GM19397 (cell line): ENCODE measurements at regions not wholly inside any gene's neighbourhood (a gene's known extent, or its start where the extent isn't known, plus 50 kb on each side); places are given as distances from the start of the nearest gene placed in this dataset.

Experiments
- ATAC-seq: cut with Tn5 transposase; IDR thresholded peaks from one replicate; pipeline ENCODE4 v1.9.1; 2021; ENCODE audit warnings: mild to moderate bottlenecking, moderate library complexity; ENCODE audit not compliant: unreplicated experiment

- ATAC-seq: no peak
These were observed 270.6 kb downstream of the PBX3 start for GRCh38 chr9:126017758-126018157.

DNA sequence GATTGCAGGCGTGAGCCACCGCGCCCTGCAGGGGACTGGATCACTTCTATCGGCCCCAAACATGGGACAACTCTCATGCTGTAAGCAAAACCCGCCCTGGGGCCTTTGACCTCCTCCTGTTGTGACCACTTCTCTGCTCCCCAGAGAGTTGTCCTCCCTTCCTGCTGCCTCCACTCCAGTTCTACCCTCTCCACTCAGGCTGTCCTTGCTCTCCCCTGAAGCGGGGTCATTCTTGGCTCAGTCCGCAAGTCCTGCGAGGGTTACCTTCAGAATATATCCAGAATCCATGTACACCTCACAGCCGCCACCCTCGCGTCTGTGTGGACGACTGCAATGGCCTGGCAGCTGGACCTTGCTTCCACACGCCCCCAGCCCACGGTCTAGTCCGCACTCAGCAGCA is 273.7 kb downstream of the PBX3 start:
- ATAC-seq: no peak

DNA sequence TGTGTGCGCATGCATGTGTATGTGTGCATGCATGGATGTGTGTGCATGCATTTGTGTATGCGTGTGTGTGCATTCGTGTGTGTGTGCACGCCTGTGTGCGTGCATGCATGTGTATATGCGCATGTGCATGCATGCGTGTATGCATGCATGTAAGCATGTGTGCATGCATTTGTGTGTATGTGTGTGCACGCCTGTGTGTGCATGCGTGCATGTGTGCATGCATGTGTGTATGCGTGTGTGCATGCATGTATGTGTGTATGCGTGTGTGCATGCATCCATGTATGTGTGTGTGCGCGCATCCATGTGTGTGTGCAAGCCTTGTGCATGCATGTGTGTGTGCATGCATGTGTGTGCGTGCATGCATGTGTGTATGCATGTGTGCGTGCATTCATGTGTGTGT is 276.8 kb downstream of the PBX3 start:
- ATAC-seq: no peak

DNA sequence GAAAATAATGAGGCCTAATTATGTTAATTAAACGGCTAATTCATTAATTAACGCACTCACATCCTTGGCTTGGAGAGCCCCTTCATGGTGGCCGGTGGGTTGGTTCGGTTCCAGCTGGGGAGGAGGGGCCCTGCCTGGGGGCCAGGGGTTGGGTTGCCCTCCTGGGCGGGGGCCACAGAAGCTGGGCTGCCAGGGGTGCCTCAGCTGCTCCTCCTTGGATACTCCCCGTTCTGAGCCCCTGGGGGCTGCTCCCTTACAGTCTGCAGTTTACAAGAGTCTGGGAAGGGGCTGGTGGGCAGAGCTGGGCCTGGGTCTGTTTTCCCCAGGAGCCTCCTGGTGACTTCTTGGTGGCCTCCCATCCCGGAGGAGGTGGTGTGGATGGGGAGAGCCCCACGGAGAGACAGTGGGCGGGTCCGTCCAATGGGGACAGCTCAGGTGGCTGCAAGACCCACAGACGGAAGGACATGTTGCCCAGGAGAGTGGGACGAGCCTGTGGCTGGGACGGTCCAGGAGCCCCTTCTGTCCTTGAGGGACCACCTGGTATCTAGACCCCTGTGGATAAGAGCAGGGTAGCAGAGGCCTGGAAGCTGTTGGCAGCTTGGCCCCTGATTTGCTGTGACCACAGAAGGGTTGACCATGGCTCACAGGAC is 277.5 kb downstream of the PBX3 start:
- no peak for ATAC-seq

- no peak for ATAC-seq
These were observed 278.8 kb downstream of the PBX3 start for GRCh38 chr9:126025991-126026390.

GRCh38 chr9:126027566-126027965 is 280.4 kb downstream of the PBX3 start:
- no peak for ATAC-seq

DNA sequence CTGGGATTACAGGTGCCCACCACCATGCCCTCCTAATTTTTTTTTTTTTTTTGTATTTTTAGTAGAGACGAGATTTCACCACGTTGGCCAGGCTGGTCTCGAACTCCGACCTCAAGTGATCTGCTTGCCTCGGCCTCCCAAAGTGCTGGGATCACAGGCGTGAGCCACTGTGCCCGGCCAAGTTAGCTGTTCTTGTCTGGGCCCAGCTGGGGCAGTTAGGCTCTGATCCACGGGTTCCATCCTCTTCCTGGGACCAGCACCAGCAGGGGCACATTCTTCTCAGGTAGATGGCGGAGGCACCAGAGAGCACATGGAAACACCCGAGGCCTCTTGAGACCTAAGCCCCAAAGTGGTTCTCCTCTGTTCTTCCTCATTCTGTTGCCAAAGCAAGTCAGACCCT is 281.6 kb downstream of the PBX3 start:
- ATAC-seq: no peak

GRCh38 chr9:126030716-126031115 is 283.5 kb downstream of the PBX3 start:
- ATAC-seq: no peak

DNA sequence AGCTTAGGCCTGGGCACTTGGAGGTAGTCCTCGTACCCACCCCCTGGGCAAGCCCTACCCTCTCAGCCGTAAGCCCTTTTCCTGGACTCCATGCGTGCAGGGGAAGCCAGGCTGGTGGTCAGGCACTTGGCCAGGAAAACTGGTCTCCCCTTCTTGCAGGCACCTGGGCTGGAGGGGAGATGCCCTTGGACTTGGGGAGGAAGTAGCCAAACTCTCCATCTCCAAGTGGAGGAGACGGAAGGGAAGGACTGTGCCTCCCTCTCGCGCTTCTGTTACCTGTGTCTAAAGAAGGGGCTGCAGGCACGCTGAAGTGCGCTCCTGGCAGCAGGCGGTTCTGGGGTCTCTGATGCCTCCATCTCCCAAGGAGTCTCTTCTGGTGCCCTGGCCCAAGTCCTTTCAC is 283.9 kb downstream of the PBX3 start:
- no peak for ATAC-seq

DNA sequence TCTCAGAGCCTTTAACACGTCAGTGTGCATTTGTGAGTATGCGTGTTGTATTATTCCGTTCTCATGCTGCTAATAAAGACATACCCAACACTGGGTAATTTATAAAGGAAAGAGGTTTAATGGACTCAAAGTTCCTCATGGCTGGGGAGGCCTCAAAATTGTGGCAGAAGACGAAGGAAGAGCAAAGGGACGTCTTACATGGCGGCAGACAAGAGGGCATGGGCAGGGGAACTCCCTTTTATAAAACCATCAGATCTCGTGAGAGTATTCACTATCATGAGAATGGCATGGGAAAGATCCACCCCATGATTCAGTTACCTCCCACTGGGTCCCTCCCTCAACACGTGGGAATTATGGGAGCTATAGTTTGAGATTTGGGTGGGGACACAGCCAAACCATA is 285.0 kb downstream of the PBX3 start:
- ATAC-seq: no peak

DNA sequence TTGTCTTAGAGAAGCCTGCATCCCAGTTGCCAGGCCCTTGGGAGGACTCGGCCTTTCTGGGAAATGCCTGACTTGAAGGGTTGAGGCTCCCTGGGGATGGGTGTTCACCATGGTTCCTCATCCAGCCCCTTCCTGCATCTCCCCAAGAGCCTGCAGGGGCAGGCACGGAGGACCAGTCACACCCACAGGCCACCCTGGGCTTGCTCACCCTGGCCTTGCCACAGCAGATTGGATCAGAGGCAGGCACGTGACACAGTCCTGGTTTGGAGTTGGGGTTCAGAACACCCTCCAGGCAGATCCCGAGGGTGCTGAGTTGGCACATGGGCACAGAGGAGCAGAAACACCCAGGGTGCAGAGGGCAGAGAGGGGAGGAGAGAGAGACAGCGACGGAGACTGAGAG is 286.1 kb downstream of the PBX3 start:
- ATAC-seq: no peak

- ATAC-seq: no peak
These were observed 286.8 kb downstream of the PBX3 start for GRCh38 chr9:126033956-126034355.

- no peak for ATAC-seq
These were observed 289.7 kb downstream of the PBX3 start for GRCh38 chr9:126036881-126037291.

GRCh38 chr9:126038790-126039189 is 287.8 kb upstream of the MVB12B start:
- no peak for ATAC-seq

DNA sequence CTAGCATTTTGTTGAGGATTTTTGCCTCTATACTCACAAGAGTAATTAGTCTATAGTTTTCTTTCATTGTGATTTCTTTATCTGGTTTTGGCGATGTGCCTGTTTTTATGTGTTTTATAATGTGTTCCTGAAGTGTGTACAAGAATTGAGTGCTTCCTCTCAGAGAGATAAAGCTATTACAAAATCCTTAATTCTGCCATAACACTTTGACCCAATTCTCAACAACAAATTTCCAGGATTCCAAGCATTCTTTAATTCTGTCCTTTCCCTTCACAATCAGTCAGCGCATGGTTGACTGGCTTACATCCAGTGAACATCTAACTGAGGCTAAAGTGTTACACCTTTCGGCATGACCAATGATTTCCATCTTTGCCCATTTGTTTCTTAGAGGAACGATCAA is 282.9 kb upstream of the MVB12B start:
- ATAC-seq: no peak

GRCh38 chr9:126049088-126049487 is 277.5 kb upstream of the MVB12B start:
- ATAC-seq: no peak

- ATAC-seq: no peak
These were observed 276.6 kb upstream of the MVB12B start for GRCh38 chr9:126049896-126050604.

DNA sequence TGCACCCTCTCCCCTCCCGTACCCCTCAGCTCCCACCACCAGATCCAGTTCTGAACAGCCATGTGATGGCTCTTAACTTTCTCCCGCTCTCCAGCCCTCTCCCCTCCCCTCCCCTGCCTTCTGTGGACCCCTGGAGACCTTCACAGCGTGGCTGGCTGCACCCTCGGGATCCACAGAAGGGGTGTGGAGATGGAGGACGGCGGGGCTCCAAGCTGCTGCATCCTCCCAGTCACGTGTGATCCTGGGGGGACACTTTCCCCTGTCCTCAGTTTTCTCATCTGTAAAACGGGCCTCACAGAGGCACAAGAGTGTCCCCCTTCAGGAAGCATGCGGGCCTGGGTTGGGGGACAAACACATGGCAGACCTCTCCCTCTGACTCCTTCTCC is 276.0 kb upstream of the MVB12B start:
- ATAC-seq: no peak

DNA sequence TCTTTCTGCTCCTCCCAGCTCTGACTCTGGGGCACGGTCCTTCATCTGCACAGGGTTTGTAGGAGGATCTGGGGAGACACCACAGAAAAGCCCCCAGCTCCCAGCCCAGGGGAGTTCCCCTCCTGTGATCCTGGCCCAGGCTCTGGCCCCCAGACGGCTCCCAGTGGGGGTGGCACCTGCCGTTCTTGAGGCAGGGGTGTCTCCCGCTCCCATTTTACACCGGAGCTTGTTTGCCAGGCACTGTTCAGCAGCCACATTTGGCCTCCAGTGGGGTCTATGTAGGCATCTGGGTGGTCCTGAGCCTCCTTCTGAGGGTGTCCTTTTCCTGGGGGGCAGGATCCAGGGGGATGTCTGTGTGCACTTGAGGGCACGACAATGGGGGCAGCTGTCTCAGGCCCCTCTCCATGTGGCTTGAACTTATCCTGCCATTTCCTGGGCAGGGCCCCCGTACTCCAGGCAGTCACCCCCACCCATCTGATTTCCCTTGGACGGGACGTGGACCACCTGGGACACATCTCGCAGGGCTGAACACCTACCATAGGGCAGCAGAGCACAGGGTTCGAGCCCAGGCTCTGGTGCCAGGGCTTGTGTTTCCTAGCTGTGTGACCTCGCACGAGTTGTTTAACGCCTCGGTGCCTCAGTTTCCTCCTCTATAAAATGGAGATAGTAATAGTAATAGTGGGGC is 275.0 kb upstream of the MVB12B start:
- ATAC-seq: no peak

DNA sequence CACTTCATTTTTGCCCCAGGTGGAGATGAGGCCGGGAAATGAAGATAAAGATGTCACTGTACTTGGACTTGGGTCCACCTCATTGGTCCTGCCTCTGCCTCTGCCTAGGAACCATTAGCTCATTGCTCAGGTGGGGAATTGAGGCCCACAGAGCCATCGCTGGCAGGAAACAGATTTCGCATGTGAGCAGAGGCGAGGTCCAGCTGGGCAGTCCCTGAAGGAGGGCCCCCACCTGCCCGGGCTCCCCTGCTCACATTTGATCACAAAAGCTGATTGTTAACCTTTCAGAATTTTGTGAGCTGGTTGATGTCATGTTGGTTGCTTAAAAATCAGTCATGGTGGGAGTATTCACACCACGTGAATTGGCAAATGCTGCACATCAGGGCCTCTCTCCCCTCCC is 273.8 kb upstream of the MVB12B start:
- ATAC-seq: no peak

- no peak for ATAC-seq
These were observed 272.7 kb upstream of the MVB12B start for GRCh38 chr9:126053913-126054312.

DNA sequence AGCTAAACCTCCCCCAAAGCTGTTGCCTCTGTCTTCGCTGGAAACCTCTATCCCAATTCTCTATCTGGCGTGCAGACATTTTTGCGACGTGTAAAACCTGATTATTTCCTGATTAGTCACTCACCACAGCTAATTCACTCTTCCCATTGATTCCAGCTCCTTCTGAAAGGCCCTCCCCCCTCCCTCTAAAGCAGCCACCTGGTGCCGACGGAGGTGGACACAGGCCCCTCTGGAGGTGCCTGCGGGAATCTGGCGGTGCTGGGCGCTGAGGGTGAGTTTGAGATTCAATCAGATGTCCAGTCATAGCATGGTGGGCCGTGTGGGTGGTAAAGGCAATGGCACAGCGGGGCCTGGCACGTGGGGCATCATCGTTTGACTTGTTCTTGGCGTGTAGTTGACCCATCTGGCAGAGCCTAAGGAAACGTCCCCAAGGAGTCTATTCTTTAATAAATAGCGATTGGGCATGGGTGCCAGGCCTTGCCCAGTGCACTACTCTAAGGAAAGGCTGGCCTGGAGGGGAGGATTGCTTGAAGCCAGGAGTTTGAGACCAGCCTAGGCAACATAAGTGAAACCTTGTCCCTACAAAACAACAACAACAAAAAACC is 271.1 kb upstream of the MVB12B start:
- ATAC-seq: no peak
